GM21786 (cell line): ENCODE measurements at regions not wholly inside any gene's neighbourhood (a gene's known extent, or its start where the extent isn't known, plus 50 kb on each side); places are given as distances from the start of the nearest gene placed in this dataset.

Experiments
- ATAC-seq: cut with Tn5 transposase; IDR thresholded peaks from one replicate; pipeline ENCODE4 v1.9.1; 2021; ENCODE audit not compliant: unreplicated experiment

- ATAC-seq = no peak
Observed at GRCh38 chr7:22589641-22590201, 89.7 kb upstream of the STEAP1B start.

- ATAC-seq = no peak
Observed at GRCh38 chr7:22588351-22588750, 88.4 kb upstream of the STEAP1B start.

- ATAC-seq = no peak
Observed at GRCh38 chr7:22587322-22587721, 87.3 kb upstream of the STEAP1B start.

GRCh38 chr7:22586786-22587140, 86.8 kb upstream of the STEAP1B start:
- no peak for ATAC-seq

- ATAC-seq = no peak
Observed at GRCh38 chr7:22586101-22586785, 86.3 kb upstream of the STEAP1B start.

- peak; percentile 65 for ATAC-seq
Observed at GRCh38 chr7:22584179-22584578, 84.2 kb upstream of the STEAP1B start.

GRCh38 chr7:22582863-22583622, 83.1 kb upstream of the STEAP1B start:
- ATAC-seq = no peak

- ATAC-seq = no peak
Observed at GRCh38 chr7:22581099-22581498, 81.1 kb upstream of the STEAP1B start.

- ATAC-seq = no peak
Observed at GRCh38 chr7:22579961-22580360, 80.0 kb upstream of the STEAP1B start.

- no peak for ATAC-seq
Observed at GRCh38 chr7:22578007-22578733, 78.2 kb upstream of the STEAP1B start.

- ATAC-seq = no peak
Observed at GRCh38 chr7:22577470-22578001, 77.5 kb upstream of the STEAP1B start.

GRCh38 chr7:22576612-22577469, 76.9 kb upstream of the STEAP1B start:
- no peak for ATAC-seq

GRCh38 chr7:22574754-22575520, 74.9 kb upstream of the STEAP1B start:
- ATAC-seq = no peak

GRCh38 chr7:22572937-22573336, 72.9 kb upstream of the STEAP1B start:
- no peak for ATAC-seq

- ATAC-seq = no peak
Observed at GRCh38 chr7:22572292-22572691, 72.3 kb upstream of the STEAP1B start.

GRCh38 chr7:22571766-22572165, 71.8 kb upstream of the STEAP1B start:
- no peak for ATAC-seq

GRCh38 chr7:22569586-22570321, 69.8 kb upstream of the STEAP1B start:
- no peak for ATAC-seq

GRCh38 chr7:22566592-22566991, 66.6 kb upstream of the STEAP1B start:
- ATAC-seq = no peak

- no peak for ATAC-seq
Observed at GRCh38 chr7:22566176-22566575, 66.2 kb upstream of the STEAP1B start.
